T-helper 17 cell (primary cell): ENCODE measurements at regions not wholly inside any gene's neighbourhood (a gene's known extent, or its start where the extent isn't known, plus 50 kb on each side); places are given as distances from the start of the nearest gene placed in this dataset.
A peak's percentile ranks its signal among the peaks of the same experiment; 100 is the strongest.
"Not testable (repeated sequence)": the region's sequence is repeated elsewhere in the genome, so short reads cannot be mapped to it uniquely, and the experiment has no call there.

ENCODE experiments used
- ATAC-seq: fragments of 150-1000 bp; cut with Tn5 transposase; 2 replicates; pipeline ENCODE4 v1.10.0; 2021; ENCODE audit warnings: mild to moderate bottlenecking, moderate library complexity
- DNase-seq, 3 donors: peaks; one replicate each; pipeline versions ENCODE4 v3.0.0 to v3.0.0-alpha.2; 2020 to 2021
- H3K9me3 ChIP-seq: one replicate; pipeline ENCODE4 v1.7.0; 2013; ENCODE audit warnings: low read length, mild to moderate bottlenecking; ENCODE audit not compliant: control insufficient read depth, poor library complexity, severe bottlenecking
- H3K27ac Mint-ChIP-seq: one replicate; pipeline ENCODE4 v1.8.0; 2022; ENCODE audit warnings: mild to moderate bottlenecking, moderate library complexity, mixed read lengths
- H3K27me3 Mint-ChIP-seq: one replicate; pipeline ENCODE4 v1.8.0; 2022; ENCODE audit warnings: mixed read lengths
- H3K36me3 Mint-ChIP-seq: one replicate; pipeline ENCODE4 v1.8.0; 2022; ENCODE audit warnings: low read depth, mixed read lengths
- H3K4me1 Mint-ChIP-seq: one replicate; pipeline ENCODE4 v1.8.0; 2022; ENCODE audit warnings: mild to moderate bottlenecking, mixed read lengths
- H3K4me3 Mint-ChIP-seq: one replicate; pipeline ENCODE4 v1.8.0; 2022; ENCODE audit warnings: mild to moderate bottlenecking, moderate library complexity, mixed read lengths

DNA sequence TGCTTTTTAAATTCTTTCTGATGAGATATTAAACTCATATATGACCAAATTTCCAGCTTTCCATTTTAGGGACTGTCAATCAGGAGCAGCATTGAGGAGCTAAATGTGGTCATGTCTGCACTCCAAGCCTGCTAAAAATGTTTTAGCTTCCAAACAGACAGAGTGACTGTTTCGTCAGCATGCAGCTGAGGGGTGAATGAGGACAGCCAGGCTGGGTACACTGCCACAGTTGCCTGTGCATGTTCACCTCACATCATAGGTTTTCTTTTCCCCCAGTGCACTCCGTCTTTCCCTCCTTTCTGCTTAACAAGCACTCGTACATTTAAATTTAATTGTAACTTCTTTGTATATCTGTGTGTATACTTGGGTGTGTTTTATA, 138.1 kb downstream of the ARRDC3 start:
- H3K36me3 Mint-ChIP-seq = peaks cover 2% of the 10 kb centered on the region
- no peak overlapping the region for H3K27ac Mint-ChIP-seq
- H3K9me3 ChIP-seq = no peaks in the 10 kb centered on the region
- no peaks in the 10 kb centered on the region for H3K4me1 Mint-ChIP-seq
- no peaks in the 10 kb centered on the region for H3K27me3 Mint-ChIP-seq
- DNase-seq = no peak
- ATAC-seq = no peak
- no peak overlapping the region for H3K4me3 Mint-ChIP-seq

DNA sequence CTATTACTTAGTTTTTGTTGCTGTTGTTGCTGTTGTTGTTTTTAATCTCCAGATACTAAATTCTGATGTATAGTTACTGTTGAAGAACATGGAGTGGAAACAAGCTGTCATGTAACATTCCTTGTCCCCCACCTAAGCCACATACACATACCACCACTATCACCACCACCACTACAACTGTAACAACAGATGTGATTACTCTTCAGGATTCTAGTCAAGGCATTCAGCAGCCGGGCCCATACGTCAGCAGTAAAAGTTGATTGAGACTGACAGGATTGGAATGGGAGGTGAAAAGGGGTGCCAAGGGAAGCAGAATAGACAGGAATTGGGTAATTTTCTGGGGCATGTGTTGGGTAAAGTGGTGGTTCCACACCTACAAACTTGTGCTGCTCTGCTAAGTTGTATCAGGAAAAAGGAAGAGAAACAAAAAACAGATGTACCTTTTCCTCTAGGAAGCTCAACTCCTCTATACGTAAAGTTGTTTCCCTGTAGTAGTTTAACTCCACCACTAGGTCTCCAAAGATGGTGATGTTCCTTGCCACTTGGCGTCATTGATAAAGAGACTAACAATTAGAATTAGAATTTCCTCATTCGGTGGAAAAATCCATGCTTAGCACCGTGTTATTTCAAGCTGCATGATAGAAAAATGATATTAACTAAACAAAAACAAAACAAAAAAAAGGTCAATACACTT, 138.6 kb downstream of the ARRDC3 start:
- H3K27ac Mint-ChIP-seq = no peak overlapping the region

GRCh38 chr5:91243852-91244251, 139.3 kb downstream of the ARRDC3 start:
- Mint-ChIP-seq H3K4me3 (no peak overlapping the region), H3K27ac (no peak overlapping the region), H3K36me3 (no peaks in the 10 kb centered on the region), H3K27me3 (no peaks in the 10 kb centered on the region), H3K4me1 (no peaks in the 10 kb centered on the region)
- no peak for ATAC-seq
- no peak for DNase-seq
- no peaks in the 10 kb centered on the region for H3K9me3 ChIP-seq

More for the DNA sequence above, 138.6 kb downstream of the ARRDC3 start:
- Mint-ChIP-seq H3K27me3 (no peaks in the 10 kb centered on the region), H3K36me3 (no peaks in the 10 kb centered on the region), H3K4me3 (no peak overlapping the region), H3K4me1 (no peaks in the 10 kb centered on the region)
- DNase-seq = no peak
- no peaks in the 10 kb centered on the region for H3K9me3 ChIP-seq
- ATAC-seq = no peak

DNA sequence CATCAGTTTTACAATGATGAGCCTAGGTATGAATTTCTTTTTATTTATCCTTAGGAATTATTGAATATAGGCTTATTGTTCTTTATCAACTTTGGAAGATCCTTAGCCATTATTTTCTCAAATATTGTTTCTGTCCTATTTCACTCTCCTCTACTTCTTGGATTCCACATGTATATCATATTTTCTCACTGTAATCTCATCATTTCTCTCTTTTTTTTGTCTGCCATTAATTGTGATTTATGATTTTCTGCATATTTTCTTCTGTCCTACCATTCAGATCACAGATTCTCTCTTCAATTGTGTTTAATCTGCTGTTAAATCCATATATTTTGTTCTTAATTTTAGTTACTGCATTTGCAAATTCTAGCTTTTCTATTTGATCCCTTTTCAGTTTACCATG, 139.8 kb downstream of the ARRDC3 start:
- Mint-ChIP-seq H3K27me3 (no peaks in the 10 kb centered on the region), H3K36me3 (no peaks in the 10 kb centered on the region), H3K4me3 (no peak overlapping the region), H3K27ac (no peak overlapping the region), H3K4me1 (no peaks in the 10 kb centered on the region)
- ATAC-seq (no peak), DNase-seq (no peak)
- no peaks in the 10 kb centered on the region for H3K9me3 ChIP-seq

- not testable (repeated sequence) for H3K36me3 Mint-ChIP-seq, H3K9me3 ChIP-seq, DNase-seq, H3K27me3 Mint-ChIP-seq, H3K4me3 Mint-ChIP-seq, H3K27ac Mint-ChIP-seq, H3K4me1 Mint-ChIP-seq, ATAC-seq
These were observed 141.7 kb downstream of the ARRDC3 start for GRCh38 chr5:91241460-91241859.

GRCh38 chr5:91240175-91240574, 142.9 kb downstream of the ARRDC3 start:
- DNase-seq = no peak
- no peak for ATAC-seq
- H3K27me3 Mint-ChIP-seq = no peaks in the 10 kb centered on the region
- H3K27ac Mint-ChIP-seq = no peak overlapping the region
- H3K36me3 Mint-ChIP-seq = no peaks in the 10 kb centered on the region
- H3K4me3 Mint-ChIP-seq = no peak overlapping the region
- H3K4me1 Mint-ChIP-seq = no peaks in the 10 kb centered on the region
- H3K9me3 ChIP-seq = no peaks in the 10 kb centered on the region

DNA sequence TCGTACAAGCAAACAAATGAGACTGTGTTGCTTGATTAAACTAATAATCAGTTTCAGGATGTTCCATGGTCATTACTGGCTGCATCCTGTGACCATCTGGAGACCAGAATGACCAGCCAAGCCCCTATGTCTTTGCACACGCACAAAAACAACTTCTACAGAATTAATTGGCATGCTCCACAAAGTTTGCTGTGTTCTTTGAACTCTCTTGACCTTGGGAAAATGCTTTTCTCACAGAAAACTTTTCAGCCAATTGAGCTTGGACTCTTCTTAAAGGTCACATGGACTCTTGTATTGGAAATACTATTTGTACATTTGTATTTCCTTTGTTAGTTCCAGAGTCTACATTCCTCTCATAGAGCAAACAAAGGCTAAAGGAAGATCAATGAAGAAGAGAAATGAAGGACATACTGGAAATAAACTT, 147.8 kb downstream of the ARRDC3 start:
- no peak for DNase-seq
- H3K9me3 ChIP-seq = no peaks in the 10 kb centered on the region
- H3K36me3 Mint-ChIP-seq = peaks cover 4% of the 10 kb centered on the region
- no peaks in the 10 kb centered on the region for H3K4me1 Mint-ChIP-seq
- peaks cover 8% of the 10 kb centered on the region for H3K27me3 Mint-ChIP-seq
- no peak overlapping the region for H3K4me3 Mint-ChIP-seq
- no peak overlapping the region for H3K27ac Mint-ChIP-seq
- ATAC-seq = no peak

GRCh38 chr5:91232523-91232922, 150.6 kb downstream of the ARRDC3 start:
- Mint-ChIP-seq H3K36me3 (peaks cover 4% of the 10 kb centered on the region), H3K27ac (no peak overlapping the region), H3K4me1 (no peaks in the 10 kb centered on the region), H3K4me3 (no peak overlapping the region), H3K27me3 (peaks cover 8% of the 10 kb centered on the region)
- DNase-seq = no peak
- ATAC-seq = no peak
- no peaks in the 10 kb centered on the region for H3K9me3 ChIP-seq

DNA sequence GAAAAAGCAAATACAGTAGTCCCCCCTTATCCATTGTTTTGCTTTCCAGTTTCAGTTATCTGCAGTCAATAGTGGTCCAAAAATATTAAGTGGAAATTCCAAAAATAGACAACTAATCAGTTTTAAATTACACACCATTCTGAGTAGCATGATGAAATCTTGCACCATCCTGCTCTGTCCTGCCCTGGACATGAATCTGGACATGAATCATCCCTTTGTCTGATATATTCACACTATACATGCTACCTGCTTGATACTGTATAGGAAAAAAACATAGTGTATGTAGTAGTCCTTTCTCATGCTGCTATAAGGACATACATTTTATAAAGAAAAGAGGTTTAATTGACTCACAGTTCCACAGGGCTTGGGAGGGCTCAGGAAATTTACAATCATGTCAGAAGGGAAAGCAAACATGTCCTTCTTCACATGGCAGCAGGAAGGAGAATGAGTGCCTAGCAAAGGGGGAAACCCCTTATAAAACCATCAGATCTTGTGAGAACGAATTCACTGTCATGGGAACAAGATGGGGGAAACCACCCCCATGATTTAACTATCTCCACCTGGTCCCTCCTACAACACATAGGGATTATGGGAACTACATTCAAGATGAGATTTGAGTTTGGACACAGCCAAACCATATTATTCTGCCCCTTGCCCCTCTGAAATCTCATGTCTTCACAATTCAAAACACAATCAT, 153.9 kb downstream of the ARRDC3 start:
- no peak for DNase-seq
- H3K4me1 Mint-ChIP-seq = peaks cover 4% of the 10 kb centered on the region
- ATAC-seq = no peak

GRCh38 chr5:91228188-91228587, 154.9 kb downstream of the ARRDC3 start:
- Mint-ChIP-seq H3K4me1 (peaks cover 4% of the 10 kb centered on the region), H3K27ac (no peak overlapping the region), H3K36me3 (peaks cover 4% of the 10 kb centered on the region), H3K27me3 (peaks cover 4% of the 10 kb centered on the region), H3K4me3 (no peak overlapping the region)
- H3K9me3 ChIP-seq = no peaks in the 10 kb centered on the region
- ATAC-seq = no peak
- no peak for DNase-seq

More for the DNA sequence above, 153.9 kb downstream of the ARRDC3 start:
- Mint-ChIP-seq H3K27me3 (peaks cover 7% of the 10 kb centered on the region), H3K27ac (no peak overlapping the region), H3K4me3 (no peak overlapping the region), H3K36me3 (peaks cover 4% of the 10 kb centered on the region)
- H3K9me3 ChIP-seq = no peaks in the 10 kb centered on the region

DNA sequence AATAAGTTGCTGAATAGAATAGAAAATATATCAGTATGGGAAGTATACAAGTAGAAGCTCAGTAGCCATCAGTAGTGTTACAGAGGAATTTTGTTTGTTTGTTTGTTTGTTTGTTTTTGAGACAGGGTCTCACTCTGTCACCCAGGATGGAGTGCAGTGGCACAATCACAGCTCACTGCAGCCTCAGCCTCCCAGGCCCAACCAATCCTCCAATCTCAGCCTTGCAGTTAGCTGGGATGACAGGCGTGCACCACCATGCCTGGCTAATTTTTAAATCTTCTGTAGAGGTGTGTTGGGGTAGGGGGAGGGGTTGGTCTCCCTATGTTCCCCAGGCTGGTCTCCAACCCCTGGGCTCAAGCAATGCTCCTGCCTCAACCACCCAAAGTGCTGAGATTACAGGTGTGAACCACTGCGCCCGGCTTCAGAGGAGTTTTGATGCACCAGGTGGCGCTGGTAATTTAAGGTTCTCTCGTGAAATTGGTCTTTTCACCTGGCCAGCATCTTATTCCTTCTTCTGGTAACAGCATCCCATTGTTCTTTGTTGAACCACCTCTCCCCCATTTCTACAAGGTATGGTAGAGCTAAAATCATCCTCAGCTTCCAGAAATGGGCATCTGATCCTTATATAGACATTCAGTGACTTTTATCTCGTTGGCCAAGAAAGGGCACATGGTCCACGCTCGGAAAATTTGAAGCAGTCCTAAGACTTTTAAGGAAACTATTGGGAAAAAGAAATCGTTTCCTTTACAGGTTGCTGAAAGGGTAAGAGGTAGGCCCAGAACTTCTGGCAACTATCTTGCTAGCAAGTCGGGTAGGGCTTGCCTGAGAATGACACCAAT, 157.1 kb downstream of the ARRDC3 start:
- DNase-seq (peak; percentile 44 to 48 (median 45)), ATAC-seq (peak; percentile 62)
- no peak overlapping the region for H3K4me3 Mint-ChIP-seq
- H3K27ac Mint-ChIP-seq = no peak overlapping the region
- H3K27me3 Mint-ChIP-seq = peaks cover 4% of the 10 kb centered on the region
- H3K4me1 Mint-ChIP-seq = peaks cover 4% of the 10 kb centered on the region
- H3K9me3 ChIP-seq = no peaks in the 10 kb centered on the region
- peaks cover 4% of the 10 kb centered on the region for H3K36me3 Mint-ChIP-seq

DNA sequence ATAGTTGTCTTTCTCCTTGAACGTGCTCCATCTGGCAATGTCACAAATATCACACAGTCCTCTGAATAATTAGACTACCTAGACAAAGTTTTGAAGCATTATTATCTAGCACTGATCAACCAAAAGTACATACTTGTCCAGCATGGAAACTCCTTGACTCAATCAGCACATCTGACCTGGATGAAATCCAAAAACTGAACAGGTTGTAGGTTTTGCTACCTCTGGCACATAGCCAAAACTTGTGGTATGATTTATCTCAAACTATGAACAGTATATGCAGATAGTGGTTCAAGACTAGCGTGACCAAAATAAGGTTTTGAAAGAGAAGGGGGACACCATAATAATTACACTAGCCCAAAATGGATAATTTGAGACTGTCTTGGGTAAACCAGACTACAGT, 158.1 kb downstream of the ARRDC3 start:
- no peaks in the 10 kb centered on the region for H3K36me3 Mint-ChIP-seq
- DNase-seq (no peak), ATAC-seq (no peak)
- H3K4me3 Mint-ChIP-seq = no peak overlapping the region
- no peak overlapping the region for H3K27ac Mint-ChIP-seq
- peaks cover 4% of the 10 kb centered on the region for H3K27me3 Mint-ChIP-seq
- peaks cover 4% of the 10 kb centered on the region for H3K4me1 Mint-ChIP-seq
- no peaks in the 10 kb centered on the region for H3K9me3 ChIP-seq

DNA sequence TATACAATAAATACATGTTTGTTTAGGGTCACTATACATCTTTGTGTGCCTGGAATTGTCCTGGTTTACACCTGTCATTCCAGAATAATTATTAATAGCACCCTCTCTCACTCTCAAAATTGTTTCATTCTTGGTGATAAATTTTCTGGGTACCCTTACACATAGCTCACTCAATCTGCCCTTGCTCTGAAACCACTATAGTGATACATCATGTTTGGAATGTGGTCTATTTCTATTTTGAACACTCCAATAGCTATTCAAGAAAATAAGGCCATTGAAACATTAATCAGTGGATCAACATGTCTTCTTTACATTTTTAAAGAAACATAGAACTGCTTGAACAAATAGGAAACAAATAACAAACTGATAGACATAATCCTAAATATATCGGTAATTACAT, 158.7 kb downstream of the ARRDC3 start:
- H3K4me1 Mint-ChIP-seq = peaks cover 4% of the 10 kb centered on the region
- DNase-seq (no peak), ATAC-seq (no peak)
- H3K36me3 Mint-ChIP-seq = no peaks in the 10 kb centered on the region
- H3K9me3 ChIP-seq = no peaks in the 10 kb centered on the region
- no peak overlapping the region for H3K27ac Mint-ChIP-seq
- H3K27me3 Mint-ChIP-seq = peaks cover 4% of the 10 kb centered on the region
- H3K4me3 Mint-ChIP-seq = no peak overlapping the region
